NCI-H128 (cell line): ENCODE measurements at regions not wholly inside any gene's neighbourhood (a gene's known extent, or its start where the extent isn't known, plus 50 kb on each side); places are given as distances from the start of the nearest gene placed in this dataset.

Experiments used
- DNase-seq: peaks from one replicate; lab custom pipeline; 2025; ENCODE audit not compliant: unreplicated experiment; lab: John Stamatoyannopoulos, UW

GRCh38 chr4:89556601-89557305 lies 249.2 kb upstream of the GPRIN3 start:
- no peak for DNase-seq

GRCh38 chr4:89551191-89551590 lies 243.6 kb upstream of the GPRIN3 start:
- DNase-seq: no peak

GRCh38 chr4:89549907-89550306 lies 242.3 kb upstream of the GPRIN3 start:
- DNase-seq: no peak

GRCh38 chr4:89545315-89545714 lies 237.7 kb upstream of the GPRIN3 start:
- DNase-seq: no peak

- DNase-seq: no peak
Measured at GRCh38 chr4:89541998-89542397, 234.4 kb upstream of the GPRIN3 start.

- DNase-seq: no peak
Measured at GRCh38 chr4:89539797-89540711, 232.5 kb upstream of the GPRIN3 start.

GRCh38 chr4:89539374-89539773 lies 231.8 kb upstream of the GPRIN3 start:
- DNase-seq: no peak

- no peak for DNase-seq
Measured at GRCh38 chr4:89538886-89539285, 231.3 kb upstream of the GPRIN3 start.

- DNase-seq: no peak
Measured at GRCh38 chr4:89538171-89538570, 230.6 kb upstream of the GPRIN3 start.

- no peak for DNase-seq
Measured at GRCh38 chr4:89537281-89537680, 229.7 kb upstream of the GPRIN3 start.

GRCh38 chr4:89535251-89535650 lies 227.7 kb upstream of the GPRIN3 start:
- no peak for DNase-seq

GRCh38 chr4:89534356-89534755 lies 226.8 kb upstream of the GPRIN3 start:
- DNase-seq: no peak

- no peak for DNase-seq
Measured at GRCh38 chr4:89531932-89532640, 224.5 kb upstream of the GPRIN3 start.

- no peak for DNase-seq
Measured at GRCh38 chr4:89528526-89529133, 221.0 kb upstream of the GPRIN3 start.

- DNase-seq: no peak
Measured at GRCh38 chr4:89521826-89522225, 214.2 kb upstream of the GPRIN3 start.

GRCh38 chr4:89519771-89520320 lies 212.2 kb upstream of the GPRIN3 start:
- DNase-seq: no peak

GRCh38 chr4:89518259-89518658 lies 210.7 kb upstream of the GPRIN3 start:
- DNase-seq: no peak

GRCh38 chr4:89514811-89515210 lies 207.2 kb upstream of the GPRIN3 start:
- no peak for DNase-seq

- DNase-seq: no peak
Measured at GRCh38 chr4:89511776-89512175, 204.2 kb upstream of the GPRIN3 start.

- no peak for DNase-seq
Measured at GRCh38 chr4:89509708-89510281, 202.2 kb upstream of the GPRIN3 start.
